MM.1S (cell line): ENCODE measurements at regions not wholly inside any gene's neighbourhood (a gene's known extent, or its start where the extent isn't known, plus 50 kb on each side); places are given as distances from the start of the nearest gene placed in this dataset.

Experiments used
- EZH2 ChIP-seq: fragments of 300-600 bp; sonication (generic); optimal IDR thresholded peaks from 2 replicates; pipeline ENCODE3; 2017; ENCODE audit warnings: low read depth, mild to moderate bottlenecking, antibody characterized with exemption, low read length, mixed read lengths
- TF ChIP-seq, protein P1 (sequence below): fragments of 300-600 bp; sonication (generic); IDR thresholded peaks from 2 replicates; pipeline ENCODE4 v1.5.1; 2016; ENCODE audit warnings: antibody characterized with exemption, low read length, mixed read lengths

- TF ChIP-seq EZH2 = no peak
- TF ChIP-seq, protein P1, sequence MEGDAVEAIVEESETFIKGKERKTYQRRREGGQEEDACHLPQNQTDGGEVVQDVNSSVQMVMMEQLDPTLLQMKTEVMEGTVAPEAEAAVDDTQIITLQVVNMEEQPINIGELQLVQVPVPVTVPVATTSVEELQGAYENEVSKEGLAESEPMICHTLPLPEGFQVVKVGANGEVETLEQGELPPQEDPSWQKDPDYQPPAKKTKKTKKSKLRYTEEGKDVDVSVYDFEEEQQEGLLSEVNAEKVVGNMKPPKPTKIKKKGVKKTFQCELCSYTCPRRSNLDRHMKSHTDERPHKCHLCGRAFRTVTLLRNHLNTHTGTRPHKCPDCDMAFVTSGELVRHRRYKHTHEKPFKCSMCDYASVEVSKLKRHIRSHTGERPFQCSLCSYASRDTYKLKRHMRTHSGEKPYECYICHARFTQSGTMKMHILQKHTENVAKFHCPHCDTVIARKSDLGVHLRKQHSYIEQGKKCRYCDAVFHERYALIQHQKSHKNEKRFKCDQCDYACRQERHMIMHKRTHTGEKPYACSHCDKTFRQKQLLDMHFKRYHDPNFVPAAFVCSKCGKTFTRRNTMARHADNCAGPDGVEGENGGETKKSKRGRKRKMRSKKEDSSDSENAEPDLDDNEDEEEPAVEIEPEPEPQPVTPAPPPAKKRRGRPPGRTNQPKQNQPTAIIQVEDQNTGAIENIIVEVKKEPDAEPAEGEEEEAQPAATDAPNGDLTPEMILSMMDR = no peak
Measured at GRCh38 chr2:219772103-219772635, 144.7 kb downstream of the SLC4A3 start.
